Loucy (cell line): ENCODE measurements at regions not wholly inside any gene's neighbourhood (a gene's known extent, or its start where the extent isn't known, plus 50 kb on each side); places are given as distances from the start of the nearest gene placed in this dataset.

Experiments used
- EZH2phosphoT487 ChIP-seq: fragments of 200-600 bp; IDR thresholded peaks from 2 replicates; pipeline ENCODE4 v1.6.1; 2018; ENCODE audit warnings: antibody characterized with exemption, mild to moderate bottlenecking, moderate library complexity, borderline replicate concordance
- TF ChIP-seq, protein P1 (sequence below): fragments of 200-600 bp; sonication (generic); conservative IDR thresholded peaks from 2 replicates; pipeline ENCODE4 v1.5.1; 2014; ENCODE audit warnings: mild to moderate bottlenecking, antibody characterized with exemption, low read length

DNA sequence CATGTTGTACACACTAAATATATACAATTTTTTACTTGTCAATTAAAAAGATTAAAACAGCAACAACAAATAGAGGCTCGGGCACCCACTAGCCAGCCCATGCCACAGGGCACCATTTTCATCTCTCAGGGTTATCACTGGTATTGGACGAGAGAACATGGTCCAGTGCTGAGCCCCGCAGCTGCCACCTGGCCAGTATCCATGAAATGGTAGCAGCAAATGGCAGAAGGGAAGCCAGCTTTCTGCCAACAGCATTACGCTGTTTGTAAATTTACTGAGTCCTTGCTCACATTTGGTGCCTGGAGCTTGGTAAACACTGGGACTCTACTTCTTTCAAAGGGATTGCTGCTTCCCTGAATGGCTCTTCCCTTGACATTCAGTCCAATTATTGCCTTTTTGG, 87.9 kb upstream of the WASF3 start:
- TF ChIP-seq, protein P1, sequence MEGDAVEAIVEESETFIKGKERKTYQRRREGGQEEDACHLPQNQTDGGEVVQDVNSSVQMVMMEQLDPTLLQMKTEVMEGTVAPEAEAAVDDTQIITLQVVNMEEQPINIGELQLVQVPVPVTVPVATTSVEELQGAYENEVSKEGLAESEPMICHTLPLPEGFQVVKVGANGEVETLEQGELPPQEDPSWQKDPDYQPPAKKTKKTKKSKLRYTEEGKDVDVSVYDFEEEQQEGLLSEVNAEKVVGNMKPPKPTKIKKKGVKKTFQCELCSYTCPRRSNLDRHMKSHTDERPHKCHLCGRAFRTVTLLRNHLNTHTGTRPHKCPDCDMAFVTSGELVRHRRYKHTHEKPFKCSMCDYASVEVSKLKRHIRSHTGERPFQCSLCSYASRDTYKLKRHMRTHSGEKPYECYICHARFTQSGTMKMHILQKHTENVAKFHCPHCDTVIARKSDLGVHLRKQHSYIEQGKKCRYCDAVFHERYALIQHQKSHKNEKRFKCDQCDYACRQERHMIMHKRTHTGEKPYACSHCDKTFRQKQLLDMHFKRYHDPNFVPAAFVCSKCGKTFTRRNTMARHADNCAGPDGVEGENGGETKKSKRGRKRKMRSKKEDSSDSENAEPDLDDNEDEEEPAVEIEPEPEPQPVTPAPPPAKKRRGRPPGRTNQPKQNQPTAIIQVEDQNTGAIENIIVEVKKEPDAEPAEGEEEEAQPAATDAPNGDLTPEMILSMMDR, result no peak
- no peak for TF ChIP-seq EZH2phosphoT487
